A549 (cell line): ENCODE measurements at regions not wholly inside any gene's neighbourhood (a gene's known extent, or its start where the extent isn't known, plus 50 kb on each side); places are given as distances from the start of the nearest gene placed in this dataset.

Experiments used
- EP300 ChIP-seq, 2 experiments: fragments of >200 bp; sonication (Bioruptor Twin); formaldehyde crosslinking; IDR thresholded peaks; 2 replicates in 1 of 2; 3 replicates in 1 of 2; pipeline ENCODE4 v1.6.1; 2016 to 2017
- ESRRA ChIP-seq: fragments of 150-350 bp; IDR thresholded peaks from 2 replicates; pipeline ENCODE4 v1.6.1; 2014; ENCODE audit warnings: mild to moderate bottlenecking, low read length, borderline replicate concordance
- HDAC2 ChIP-seq: fragments of 200-600 bp; sonication (generic); IDR thresholded peaks from 2 replicates; pipeline ENCODE4 v1.6.1; 2016
- MAX ChIP-seq: IDR thresholded peaks from 2 replicates; pipeline ENCODE4 v1.6.1; 2012
- NR3C1 ChIP-seq: fragments of >200 bp; sonication (Bioruptor Twin); formaldehyde crosslinking; IDR thresholded peaks from 3 replicates; pipeline ENCODE4 v1.6.1; 2017
- POLR2A ChIP-seq: IDR thresholded peaks from 2 replicates; pipeline ENCODE4 v1.6.1; 2012; ENCODE audit warnings: mild to moderate bottlenecking, low read length
- RAD21 ChIP-seq, 2 experiments: fragments of >200 bp in 1 of 2; sonication (Bioruptor Twin) in 1 of 2; formaldehyde crosslinking in 1 of 2; IDR thresholded peaks in 1 of 2; conservative IDR thresholded peaks in 1 of 2; 2 replicates in 1 of 2; 3 replicates in 1 of 2; pipeline ENCODE4 v1.6.1; 2012 to 2018; ENCODE audit warnings: inconsistent platforms in 1 of 2
- RCOR1 ChIP-seq: fragments of 150-350 bp; IDR thresholded peaks from 2 replicates; pipeline ENCODE4 v1.6.1; 2014; ENCODE audit warnings: antibody characterized with exemption, low read length, low read depth
- REST ChIP-seq: fragments of 200-600 bp; sonication (generic); IDR thresholded peaks from 2 replicates; pipeline ENCODE4 v1.6.1; 2016; ENCODE audit warnings: antibody characterized with exemption, mild to moderate bottlenecking, moderate library complexity
- SREBF2 ChIP-seq: fragments of 450-650 bp; IDR thresholded peaks from 2 replicates; pipeline ENCODE4 v1.6.1; 2014; ENCODE audit warnings: mild to moderate bottlenecking, moderate library complexity
- TF ChIP-seq, protein P1 (sequence below): fragments of >200 bp; sonication (Bioruptor Twin); formaldehyde crosslinking; IDR thresholded peaks from 3 replicates; pipeline ENCODE4 v1.5.1; 2016
- TF ChIP-seq, protein P2 (sequence below): fragments of 450-650 bp; IDR thresholded peaks from 2 replicates; pipeline ENCODE4 v1.6.1; 2014; ENCODE audit warnings: antibody characterized with exemption
- TF ChIP-seq, protein P3 (sequence below): IDR thresholded peaks from 2 replicates; pipeline ENCODE4 v1.6.1; 2012

GRCh38 chr5:86329318-86329717 is 288.4 kb upstream of the COX7C start:
- TF ChIP-seq, protein P1, sequence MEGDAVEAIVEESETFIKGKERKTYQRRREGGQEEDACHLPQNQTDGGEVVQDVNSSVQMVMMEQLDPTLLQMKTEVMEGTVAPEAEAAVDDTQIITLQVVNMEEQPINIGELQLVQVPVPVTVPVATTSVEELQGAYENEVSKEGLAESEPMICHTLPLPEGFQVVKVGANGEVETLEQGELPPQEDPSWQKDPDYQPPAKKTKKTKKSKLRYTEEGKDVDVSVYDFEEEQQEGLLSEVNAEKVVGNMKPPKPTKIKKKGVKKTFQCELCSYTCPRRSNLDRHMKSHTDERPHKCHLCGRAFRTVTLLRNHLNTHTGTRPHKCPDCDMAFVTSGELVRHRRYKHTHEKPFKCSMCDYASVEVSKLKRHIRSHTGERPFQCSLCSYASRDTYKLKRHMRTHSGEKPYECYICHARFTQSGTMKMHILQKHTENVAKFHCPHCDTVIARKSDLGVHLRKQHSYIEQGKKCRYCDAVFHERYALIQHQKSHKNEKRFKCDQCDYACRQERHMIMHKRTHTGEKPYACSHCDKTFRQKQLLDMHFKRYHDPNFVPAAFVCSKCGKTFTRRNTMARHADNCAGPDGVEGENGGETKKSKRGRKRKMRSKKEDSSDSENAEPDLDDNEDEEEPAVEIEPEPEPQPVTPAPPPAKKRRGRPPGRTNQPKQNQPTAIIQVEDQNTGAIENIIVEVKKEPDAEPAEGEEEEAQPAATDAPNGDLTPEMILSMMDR: no peak
- TF ChIP-seq ESRRA: no peak
- TF ChIP-seq, protein P2, sequence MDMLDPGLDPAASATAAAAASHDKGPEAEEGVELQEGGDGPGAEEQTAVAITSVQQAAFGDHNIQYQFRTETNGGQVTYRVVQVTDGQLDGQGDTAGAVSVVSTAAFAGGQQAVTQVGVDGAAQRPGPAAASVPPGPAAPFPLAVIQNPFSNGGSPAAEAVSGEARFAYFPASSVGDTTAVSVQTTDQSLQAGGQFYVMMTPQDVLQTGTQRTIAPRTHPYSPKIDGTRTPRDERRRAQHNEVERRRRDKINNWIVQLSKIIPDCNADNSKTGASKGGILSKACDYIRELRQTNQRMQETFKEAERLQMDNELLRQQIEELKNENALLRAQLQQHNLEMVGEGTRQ: no peak
- TF ChIP-seq, protein P3, sequence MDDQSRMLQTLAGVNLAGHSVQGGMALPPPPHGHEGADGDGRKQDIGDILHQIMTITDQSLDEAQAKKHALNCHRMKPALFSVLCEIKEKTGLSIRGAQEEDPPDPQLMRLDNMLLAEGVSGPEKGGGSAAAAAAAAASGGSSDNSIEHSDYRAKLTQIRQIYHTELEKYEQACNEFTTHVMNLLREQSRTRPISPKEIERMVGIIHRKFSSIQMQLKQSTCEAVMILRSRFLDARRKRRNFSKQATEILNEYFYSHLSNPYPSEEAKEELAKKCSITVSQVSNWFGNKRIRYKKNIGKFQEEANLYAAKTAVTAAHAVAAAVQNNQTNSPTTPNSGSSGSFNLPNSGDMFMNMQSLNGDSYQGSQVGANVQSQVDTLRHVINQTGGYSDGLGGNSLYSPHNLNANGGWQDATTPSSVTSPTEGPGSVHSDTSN: no peak
- no peak for TF ChIP-seq NR3C1
- TF ChIP-seq HDAC2: no peak
- TF ChIP-seq EP300 (IDR thresholded peaks at IDR 0.05): no peak
- no peak for TF ChIP-seq RCOR1
- TF ChIP-seq SREBF2: no peak
- no peak for TF ChIP-seq POLR2A
- no peak for TF ChIP-seq MAX
- no peak for TF ChIP-seq RAD21 (conservative IDR thresholded peaks at IDR 0.05 in 1 of 2, IDR thresholded peaks at IDR 0.05 in 1 of 2)
- no peak for TF ChIP-seq REST
